ENCODE measurements at regions not wholly inside any gene's neighbourhood (a gene's known extent, or its start where the extent isn't known, plus 50 kb on each side); places are given as distances from the start of the nearest gene placed in this dataset.

DNA sequence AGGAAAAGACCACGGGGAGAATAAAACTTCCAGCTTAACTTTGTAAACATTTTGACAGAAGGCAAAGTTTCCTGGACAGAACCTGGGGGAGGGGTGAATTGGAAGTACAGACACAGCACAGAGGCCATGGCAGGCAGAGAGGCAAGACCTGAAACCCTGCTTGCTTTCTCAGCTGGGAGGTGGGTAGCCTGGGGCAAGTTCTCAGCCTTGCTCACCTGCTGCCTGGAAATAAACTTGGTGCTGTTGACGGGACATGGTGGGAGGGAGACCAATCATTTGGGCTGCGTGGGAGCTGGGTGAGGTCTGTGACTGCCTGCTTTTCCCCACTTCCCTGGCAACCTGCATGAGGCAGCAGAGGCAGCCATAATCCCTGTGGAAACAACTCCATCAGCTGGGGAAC lies 221.3 kb downstream of the MOXD1 start:
- intact Hi-C loops (cut with DNase I): no loop called here
- no peaks in the 10 kb centered on the region for H3K36me3 ChIP-seq
- TF ChIP-seq, protein P1, sequence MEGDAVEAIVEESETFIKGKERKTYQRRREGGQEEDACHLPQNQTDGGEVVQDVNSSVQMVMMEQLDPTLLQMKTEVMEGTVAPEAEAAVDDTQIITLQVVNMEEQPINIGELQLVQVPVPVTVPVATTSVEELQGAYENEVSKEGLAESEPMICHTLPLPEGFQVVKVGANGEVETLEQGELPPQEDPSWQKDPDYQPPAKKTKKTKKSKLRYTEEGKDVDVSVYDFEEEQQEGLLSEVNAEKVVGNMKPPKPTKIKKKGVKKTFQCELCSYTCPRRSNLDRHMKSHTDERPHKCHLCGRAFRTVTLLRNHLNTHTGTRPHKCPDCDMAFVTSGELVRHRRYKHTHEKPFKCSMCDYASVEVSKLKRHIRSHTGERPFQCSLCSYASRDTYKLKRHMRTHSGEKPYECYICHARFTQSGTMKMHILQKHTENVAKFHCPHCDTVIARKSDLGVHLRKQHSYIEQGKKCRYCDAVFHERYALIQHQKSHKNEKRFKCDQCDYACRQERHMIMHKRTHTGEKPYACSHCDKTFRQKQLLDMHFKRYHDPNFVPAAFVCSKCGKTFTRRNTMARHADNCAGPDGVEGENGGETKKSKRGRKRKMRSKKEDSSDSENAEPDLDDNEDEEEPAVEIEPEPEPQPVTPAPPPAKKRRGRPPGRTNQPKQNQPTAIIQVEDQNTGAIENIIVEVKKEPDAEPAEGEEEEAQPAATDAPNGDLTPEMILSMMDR (IDR thresholded peaks at IDR 0.05): no peak
- H3K9me3 ChIP-seq: peaks cover 8% of the 10 kb centered on the region
- DNase-seq (no peak), ATAC-seq (no peak)
- no peaks in the 10 kb centered on the region for H3K27me3 ChIP-seq (ENCODE audit: low read depth)
- H3K4me3 ChIP-seq: no peak overlapping the region
- no peak overlapping the region for H3K27ac ChIP-seq
- no peaks in the 10 kb centered on the region for H3K4me1 ChIP-seq

DNA sequence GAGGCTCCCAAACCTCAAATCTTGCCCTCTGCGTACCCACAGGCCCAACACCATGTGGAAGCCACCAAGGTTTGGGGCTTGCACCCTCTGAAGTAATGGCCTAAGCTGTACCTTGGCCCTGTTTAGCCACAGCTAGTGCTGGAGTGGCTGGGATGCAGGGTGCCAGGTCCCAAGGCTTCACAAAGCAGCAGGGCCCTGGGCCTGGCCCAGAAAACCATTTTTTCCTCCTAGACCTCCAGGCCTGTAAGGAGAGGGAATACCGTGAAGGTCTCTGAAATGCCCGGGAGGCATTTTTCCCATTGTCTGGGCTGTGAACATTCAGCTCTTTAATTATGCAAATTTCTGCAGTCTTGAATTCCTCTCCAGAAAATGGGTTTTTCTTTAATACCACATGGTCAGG lies 223.7 kb upstream of the CCN2 start:
- intact Hi-C loops (cut with DNase I): no loop called here
- H3K36me3 ChIP-seq: no peaks in the 10 kb centered on the region
- ATAC-seq: no peak

DNA sequence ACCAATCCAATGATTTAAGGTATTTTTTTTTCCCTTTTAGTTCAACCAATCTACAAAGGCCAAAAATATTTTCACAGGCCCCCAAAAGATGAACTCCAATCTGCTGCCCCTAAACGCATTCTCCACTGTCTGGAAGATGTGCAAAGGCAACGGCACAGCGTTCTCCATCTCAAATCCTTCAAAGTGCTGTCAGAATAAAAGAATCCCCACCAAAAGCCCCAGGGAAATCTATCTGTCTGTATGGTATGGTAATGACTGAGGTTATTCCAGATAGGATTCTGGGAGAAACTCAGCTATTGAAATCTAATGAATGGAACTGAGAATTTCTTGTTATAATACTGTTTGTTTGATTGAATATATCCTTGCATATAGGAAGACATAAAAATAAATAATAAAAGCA lies 217.8 kb upstream of the CCN2 start:
- TF ChIP-seq, protein P1 (IDR thresholded peaks at IDR 0.05): no peak
- no peaks in the 10 kb centered on the region for H3K36me3 ChIP-seq
- no peak for DNase-seq
- no peak overlapping the region for H3K27ac ChIP-seq
- intact Hi-C loops (cut with DNase I): loop anchor here (10.0 kb wide), 1 partner anchor 244 kb away; no protein-coding TSS in a partner anchor
- no peak overlapping the region for H3K4me3 ChIP-seq
- no peak for ATAC-seq
- no peaks in the 10 kb centered on the region for H3K27me3 ChIP-seq (ENCODE audit: low read depth)
- no peaks in the 10 kb centered on the region for H3K9me3 ChIP-seq
- H3K4me1 ChIP-seq: no peaks in the 10 kb centered on the region

More for the DNA sequence above, 223.7 kb upstream of the CCN2 start:
- Histone ChIP-seq H3K27me3 (ENCODE audit: low read depth) (no peaks in the 10 kb centered on the region), H3K27ac (no peak overlapping the region), H3K4me1 (no peaks in the 10 kb centered on the region), H3K9me3 (peaks cover 13% of the 10 kb centered on the region), H3K4me3 (no peak overlapping the region)
- DNase-seq: no peak
- TF ChIP-seq, protein P1 (IDR thresholded peaks at IDR 0.05): no peak

DNA sequence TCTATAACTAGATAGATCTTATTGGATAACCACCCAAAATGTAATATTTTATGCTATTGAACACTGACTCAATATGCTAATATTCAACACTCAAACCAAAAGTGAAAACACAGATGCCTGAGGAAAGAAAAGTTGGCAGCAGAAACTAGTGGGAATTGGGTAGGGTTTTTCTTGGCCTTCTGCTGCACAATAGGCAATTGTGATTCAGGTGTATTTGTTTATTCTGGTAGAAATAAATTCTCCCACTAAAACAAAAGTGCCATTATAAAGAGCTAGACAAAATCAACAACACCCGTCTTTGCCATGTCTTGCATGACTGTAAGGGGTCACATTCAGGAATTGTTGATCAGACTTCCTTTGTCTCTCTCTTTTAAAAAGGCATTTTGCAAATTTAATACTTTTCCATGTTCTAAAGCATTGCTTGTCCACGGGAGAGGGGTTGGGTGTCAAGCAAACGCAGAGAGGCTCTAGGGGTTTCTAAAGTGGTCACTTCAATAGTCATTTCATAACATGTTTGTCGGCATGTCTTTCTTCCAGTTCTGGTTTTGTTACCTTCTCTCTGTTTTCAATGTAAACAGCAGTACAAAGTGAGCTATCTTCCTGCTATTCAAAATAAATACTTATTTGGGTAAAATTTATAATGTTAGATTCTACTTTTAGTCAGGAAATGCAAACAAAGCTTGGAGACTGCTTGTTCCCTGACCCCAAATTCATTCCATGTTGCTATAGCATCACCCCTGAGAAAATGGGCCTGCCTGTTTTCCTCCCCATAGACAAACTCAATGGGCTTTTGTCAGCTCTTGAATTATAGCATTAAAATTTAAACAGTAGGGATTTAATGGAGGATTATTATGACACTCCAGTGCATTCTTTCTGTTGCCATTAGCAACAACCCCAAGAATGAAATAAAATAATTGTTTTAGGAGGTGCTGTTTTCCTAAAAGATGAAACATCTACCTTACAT lies 217.0 kb upstream of the CCN2 start:
- no peak for DNase-seq
- intact Hi-C loops (cut with DNase I): loop anchor here (10.0 kb wide), 1 partner anchor 243 kb away; no protein-coding TSS in a partner anchor

DNA sequence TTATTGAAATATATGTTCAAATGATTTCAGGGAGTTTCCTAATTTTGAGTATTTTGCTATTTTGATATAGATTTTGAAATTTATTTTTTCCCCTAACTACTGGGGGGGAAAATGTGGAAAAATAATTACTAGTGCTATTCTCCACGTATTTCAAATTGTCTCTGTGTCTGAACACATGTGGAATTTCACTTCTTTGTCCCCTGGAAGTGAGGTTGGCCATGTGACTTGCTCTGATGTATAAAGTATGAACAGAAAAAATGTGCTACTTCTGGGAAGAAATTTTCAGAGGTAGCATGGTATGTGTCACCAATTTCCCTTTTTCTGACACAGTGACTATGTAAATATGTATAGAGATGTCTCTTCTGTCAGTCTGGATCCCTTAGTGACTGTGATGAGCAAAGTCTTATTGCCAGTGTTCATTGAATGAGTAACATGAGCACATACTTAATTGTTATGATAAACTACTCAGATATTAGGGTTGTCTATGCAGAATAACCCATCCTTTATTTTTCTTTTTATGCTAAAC lies 215.4 kb upstream of the CCN2 start:
- Histone ChIP-seq H3K36me3 (no peaks in the 10 kb centered on the region), H3K4me1 (no peaks in the 10 kb centered on the region), H3K4me3 (no peak overlapping the region), H3K9me3 (no peaks in the 10 kb centered on the region), H3K27me3 (ENCODE audit: low read depth) (no peaks in the 10 kb centered on the region), H3K27ac (no peak overlapping the region)
- ATAC-seq (no peak), DNase-seq (no peak)
- intact Hi-C loops (cut with DNase I): loop anchor here (10.0 kb wide), 1 partner anchor 242 kb away; no protein-coding TSS in a partner anchor
- TF ChIP-seq, protein P1 (IDR thresholded peaks at IDR 0.05): no peak

More for the DNA sequence above, 217.0 kb upstream of the CCN2 start:
- no peak overlapping the region for H3K4me3 ChIP-seq
- H3K9me3 ChIP-seq: no peaks in the 10 kb centered on the region
- TF ChIP-seq, protein P1 (IDR thresholded peaks at IDR 0.05): no peak
- H3K27ac ChIP-seq: no peak overlapping the region
- H3K27me3 ChIP-seq (ENCODE audit: low read depth): no peaks in the 10 kb centered on the region
- H3K36me3 ChIP-seq: no peaks in the 10 kb centered on the region
- H3K4me1 ChIP-seq: no peaks in the 10 kb centered on the region
- ATAC-seq: no peak

Data from lower lobe of right lung (tissue), 2 donors.